Gastroesophageal sphincter (tissue), 3 donors: ENCODE measurements at regions not wholly inside any gene's neighbourhood (a gene's known extent, or its start where the extent isn't known, plus 50 kb on each side); places are given as distances from the start of the nearest gene placed in this dataset.

Experiments used
- CTCF ChIP-seq, 4 experiments: fragments of 200-600 bp in 2 of 4; fragments of 450-650 bp in 2 of 4; sonication (generic) in 1 of 4; IDR thresholded peaks; one replicate each; pipeline ENCODE4 v1.5.1; 2017 to 2019; ENCODE audit warnings: antibody characterized with exemption in 4 of 4, mild to moderate bottlenecking in 2 of 4, moderate library complexity in 2 of 4
- POLR2AphosphoS5 ChIP-seq: sonication (generic); formaldehyde crosslinking; IDR thresholded peaks from one replicate; pipeline ENCODE4 v1.6.1; 2017; ENCODE audit warnings: antibody characterized with exemption

DNA sequence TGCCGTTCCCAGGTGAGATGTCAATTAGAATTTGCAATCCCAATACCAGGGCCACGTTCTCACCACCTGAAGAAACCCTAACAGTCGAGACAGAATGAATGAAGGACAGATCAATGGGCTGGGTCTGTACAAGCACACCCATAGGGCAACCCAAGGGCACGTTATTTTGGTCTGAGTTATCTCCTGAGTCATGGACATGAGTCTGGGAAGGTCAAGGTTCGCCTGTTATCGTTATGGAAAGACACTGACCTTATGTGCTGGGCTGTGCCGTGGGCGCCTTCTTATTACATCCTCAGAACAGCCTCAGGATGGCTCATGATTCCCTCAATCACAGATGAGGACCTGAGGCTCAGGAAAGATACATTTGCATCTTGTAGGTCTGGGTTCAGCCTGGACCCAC, 175.0 kb upstream of the SULF2 start:
- no peak for TF ChIP-seq POLR2AphosphoS5
- no peak for TF ChIP-seq CTCF (IDR thresholded peaks at IDR 0.05)
